Endothelial cell of umbilical vein (primary cell): ENCODE measurements at regions not wholly inside any gene's neighbourhood (a gene's known extent, or its start where the extent isn't known, plus 50 kb on each side); places are given as distances from the start of the nearest gene placed in this dataset.
A peak's percentile ranks its signal among the peaks of the same experiment; 100 is the strongest.

ENCODE experiments used
- BruUV-seq: library from RNA; stranded (reverse); fragments of 400-500 nt; replicated peaks from 2 replicates; lab custom pipeline; 2021; lab: Mats Ljungman, UMichigan
- CTCF ChIA-PET: fragments of 300-600, 350-600 bp; sonication (Branson Sonifier 250); formaldehyde crosslinking; loops from one replicate; lab custom pipeline; 2021; ENCODE audit warnings: antibody characterized with exemption, inconsistent platforms; lab: Charles Lee
- POLR2A ChIA-PET: fragments of 300-600, 350-600 bp; sonication (Branson Sonifier 250); formaldehyde crosslinking; loops from one replicate; lab custom pipeline; 2021; ENCODE audit warnings: antibody characterized with exemption, inconsistent platforms; lab: Charles Lee
- DNase-seq: peaks from one replicate; pipeline ENCODE4 v3.0.0-alpha.2; 2011; ENCODE audit warnings: low read depth, low spot score
- FAIRE-seq: peaks from 2 replicates; lab custom pipeline; 2011; peaks lifted over from hg19 to GRCh38; lab: Jason Lieb, UNC
- H2AFZ ChIP-seq: 2 replicates; pipeline ENCODE4 v1.6.0; 2012; ENCODE audit warnings: low read depth, low read length, control low read depth, inconsistent platforms
- H3K27ac ChIP-seq: 2 replicates; pipeline ENCODE4 v1.5.1; 2011; ENCODE audit warnings: low read depth, mild to moderate bottlenecking, control low read depth, low read length, moderate library complexity; ENCODE audit not compliant: insufficient read depth
- H3K27me3 ChIP-seq, 2 experiments: 2 replicates each; pipeline versions ENCODE4 v1.6.0 to v1.6.1; 2011; ENCODE audit warnings: low read length in 2 of 2, mixed read lengths in 1 of 2; ENCODE audit not compliant: control insufficient read depth in 2 of 2, insufficient read depth in 2 of 2
- H3K36me3 ChIP-seq, 2 experiments: 2 replicates in 1 of 2; 3 replicates in 1 of 2; pipeline ENCODE4 v1.5.1; 2011; ENCODE audit warnings: low read length in 2 of 2, mild to moderate bottlenecking in 1 of 2, moderate library complexity in 1 of 2; ENCODE audit not compliant: control insufficient read depth in 2 of 2, insufficient read depth in 2 of 2; ENCODE audit errors: extremely low read depth in 1 of 2
- H3K4me1 ChIP-seq: 3 replicates; pipeline ENCODE4 v1.5.1; 2011; ENCODE audit warnings: mild to moderate bottlenecking, low read length; ENCODE audit not compliant: control insufficient read depth, insufficient read depth; ENCODE audit errors: extremely low read depth
- H3K4me2 ChIP-seq: 2 replicates; pipeline ENCODE4 v1.6.1; 2011; ENCODE audit warnings: low read length, control low read depth, mixed read lengths; ENCODE audit not compliant: insufficient read depth
- H3K4me3 ChIP-seq, 3 experiments: fragments of 200-600 bp in 1 of 3; sonication (generic), shearing (Covaris generic) in 1 of 3; replicated peaks in 1 of 3; 2 replicates each; pipeline ENCODE4 v1.5.1; 2011 to 2016; ENCODE audit warnings: control low read depth in 3 of 3, low read length in 3 of 3, mild to moderate bottlenecking in 2 of 3, inconsistent platforms in 1 of 3, low read depth in 1 of 3, moderate library complexity in 1 of 3; ENCODE audit not compliant: insufficient read depth in 1 of 3
- H3K79me2 ChIP-seq: 2 replicates; pipeline ENCODE4 v1.6.0; 2012; ENCODE audit warnings: low read length, inconsistent platforms; ENCODE audit not compliant: control insufficient read depth, insufficient read depth
- H3K9ac ChIP-seq: replicated peaks from 2 replicates; pipeline ENCODE3; 2011; ENCODE audit warnings: low read length, control low read depth; ENCODE audit not compliant: insufficient read depth; ENCODE audit errors: extremely low read depth
- H3K9me1 ChIP-seq: replicated peaks from 3 replicates; pipeline ENCODE4 v1.6.0; 2011; ENCODE audit warnings: mild to moderate bottlenecking, low read length; ENCODE audit not compliant: control insufficient read depth, insufficient read depth; ENCODE audit errors: extremely low read depth
- H3K9me3 ChIP-seq: replicated peaks from 2 replicates; pipeline ENCODE4 v1.5.1; 2012; ENCODE audit warnings: low read length, inconsistent platforms; ENCODE audit not compliant: control insufficient read depth, insufficient read depth
- H4K20me1 ChIP-seq: replicated peaks from 2 replicates; pipeline ENCODE3; 2011; ENCODE audit warnings: mild to moderate bottlenecking, low read length; ENCODE audit not compliant: control insufficient read depth, insufficient read depth; ENCODE audit errors: extremely low read depth
- EZH2 ChIP-seq: IDR thresholded peaks from 2 replicates; pipeline ENCODE4 v1.6.1; 2012; ENCODE audit warnings: borderline replicate concordance, low read depth, mild to moderate bottlenecking, moderate library complexity, low read length, inconsistent platforms; ENCODE audit not compliant: severe bottlenecking
- FOS ChIP-seq: IDR thresholded peaks from 2 replicates; pipeline ENCODE4 v1.6.1; 2011; ENCODE audit warnings: mild to moderate bottlenecking, low read length, moderate library complexity, borderline replicate concordance; ENCODE audit not compliant: insufficient read depth
- JUN ChIP-seq: IDR thresholded peaks from 2 replicates; pipeline ENCODE4 v1.6.1; 2011; ENCODE audit warnings: borderline replicate concordance, low read depth; ENCODE audit not compliant: insufficient read length, insufficient read depth
- dilution Hi-C: fragments of 300-500 bp; cut with MboI; formaldehyde crosslinking; loops from one replicate; pipeline ENCODE4 v1.15.0; 2019; ENCODE audit warnings: low sequenced_read_pairs; ENCODE audit not compliant: extremely low pct_ligation_motif_present
- intact Hi-C: fragments of 100-400 bp; cut with micrococcal nuclease; formaldehyde crosslinking; loops from one replicate; pipeline ENCODE4 v1.10.0; 2022
- TF ChIP-seq, protein P1 (sequence below), 2 donors: IDR thresholded peaks; 1 replicate in 1 of 2; 2 replicates in 1 of 2; pipeline ENCODE4 v1.5.1; 2011; ENCODE audit warnings: low read length in 2 of 2, mild to moderate bottlenecking in 2 of 2, moderate library complexity in 2 of 2, control low read depth in 1 of 2, inconsistent platforms in 1 of 2, low read depth in 1 of 2; ENCODE audit not compliant: insufficient read depth in 1 of 2; ENCODE audit errors: extremely low read depth in 1 of 2

- no peaks in the 10 kb centered on the region for H3K36me3 ChIP-seq
- FAIRE-seq (no peak), DNase-seq (no peak)
- no peaks in the 10 kb centered on the region for H3K4me1 ChIP-seq
- BruUV-seq = no TSS peak
- ChIA-PET POLR2A (no interaction called here), CTCF (no interaction called here)
- H3K4me2 ChIP-seq = no peak overlapping the region
- H3K4me3 ChIP-seq = no peak overlapping the region
- H4K20me1 ChIP-seq = no peaks in the 10 kb centered on the region
- no peaks in the 10 kb centered on the region for H3K79me2 ChIP-seq
- intact Hi-C loops = no loop called here
- dilution Hi-C loops = no loop called here
- no peaks in the 10 kb centered on the region for H3K9me1 ChIP-seq
- TF ChIP-seq, protein P1, sequence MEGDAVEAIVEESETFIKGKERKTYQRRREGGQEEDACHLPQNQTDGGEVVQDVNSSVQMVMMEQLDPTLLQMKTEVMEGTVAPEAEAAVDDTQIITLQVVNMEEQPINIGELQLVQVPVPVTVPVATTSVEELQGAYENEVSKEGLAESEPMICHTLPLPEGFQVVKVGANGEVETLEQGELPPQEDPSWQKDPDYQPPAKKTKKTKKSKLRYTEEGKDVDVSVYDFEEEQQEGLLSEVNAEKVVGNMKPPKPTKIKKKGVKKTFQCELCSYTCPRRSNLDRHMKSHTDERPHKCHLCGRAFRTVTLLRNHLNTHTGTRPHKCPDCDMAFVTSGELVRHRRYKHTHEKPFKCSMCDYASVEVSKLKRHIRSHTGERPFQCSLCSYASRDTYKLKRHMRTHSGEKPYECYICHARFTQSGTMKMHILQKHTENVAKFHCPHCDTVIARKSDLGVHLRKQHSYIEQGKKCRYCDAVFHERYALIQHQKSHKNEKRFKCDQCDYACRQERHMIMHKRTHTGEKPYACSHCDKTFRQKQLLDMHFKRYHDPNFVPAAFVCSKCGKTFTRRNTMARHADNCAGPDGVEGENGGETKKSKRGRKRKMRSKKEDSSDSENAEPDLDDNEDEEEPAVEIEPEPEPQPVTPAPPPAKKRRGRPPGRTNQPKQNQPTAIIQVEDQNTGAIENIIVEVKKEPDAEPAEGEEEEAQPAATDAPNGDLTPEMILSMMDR (IDR thresholded peaks at IDR 0.05; ENCODE audit: extremely low read depth in 1 of 2, insufficient read depth in 1 of 2, low read depth in 1 of 2, low read length in 2 of 2) = no peak
- TF ChIP-seq JUN = no peak
- no peaks in the 10 kb centered on the region for H3K27me3 ChIP-seq
- H3K9ac ChIP-seq = no peak overlapping the region
- H3K27ac ChIP-seq = no peak overlapping the region
- no peaks in the 10 kb centered on the region for H3K9me3 ChIP-seq
- H2AFZ ChIP-seq = no peak overlapping the region
Measured at GRCh38 chr2:226121046-226121738, 678.4 kb downstream of the IRS1 start.

DNA sequence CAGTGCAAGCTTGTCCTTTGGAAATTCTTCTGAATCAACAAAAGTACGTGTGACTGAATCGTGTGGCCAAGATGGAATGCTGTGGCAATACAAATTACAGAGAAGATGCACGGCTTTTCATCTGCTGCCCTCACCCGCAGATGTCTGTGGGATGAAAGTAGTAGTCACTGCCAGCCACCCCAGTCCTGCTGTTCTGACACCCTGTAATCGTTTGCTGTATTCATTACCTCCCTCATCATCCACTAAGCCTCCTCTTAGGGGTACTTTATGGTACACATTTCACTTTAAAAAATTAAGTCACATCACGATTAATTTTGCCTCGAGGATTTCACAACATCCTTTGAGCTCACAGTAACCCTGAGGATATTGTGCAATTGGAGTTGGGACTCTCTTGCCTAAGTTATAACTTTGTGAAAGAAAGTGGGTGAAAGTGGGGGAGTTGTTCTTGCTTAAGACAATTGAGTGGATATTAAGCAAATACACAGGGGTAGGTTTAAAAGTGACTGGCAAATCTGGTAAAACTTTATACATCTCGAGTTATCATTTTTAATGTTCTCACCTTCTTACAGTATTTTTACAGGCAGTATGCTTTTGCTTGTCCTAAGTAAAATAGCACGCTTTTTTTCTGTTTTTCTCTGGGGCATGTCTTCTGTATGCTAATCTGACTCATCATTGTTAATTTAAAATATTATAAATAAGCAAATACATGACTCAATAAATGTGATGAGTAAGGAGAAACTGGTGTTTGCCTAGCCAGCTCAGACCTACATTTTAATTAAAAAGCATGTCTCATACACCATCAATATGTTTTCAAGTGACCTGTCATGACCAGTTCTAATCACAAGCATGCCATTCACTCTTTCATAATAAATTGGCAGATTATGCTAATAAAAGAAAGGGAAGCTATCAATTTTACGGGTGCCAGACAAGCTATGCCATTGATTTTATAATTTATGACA, 680.9 kb downstream of the IRS1 start:
- Histone ChIP-seq H3K27me3 (no peaks in the 10 kb centered on the region), H3K9ac (no peak overlapping the region), H4K20me1 (no peaks in the 10 kb centered on the region), H3K4me1 (peaks cover 5% of the 10 kb centered on the region), H2AFZ (no peak overlapping the region), H3K27ac (no peak overlapping the region), H3K9me3 (no peaks in the 10 kb centered on the region), H3K79me2 (no peaks in the 10 kb centered on the region), H3K4me2 (no peak overlapping the region), H3K36me3 (no peaks in the 10 kb centered on the region), H3K9me1 (no peaks in the 10 kb centered on the region), H3K4me3 (no peak overlapping the region)
- ChIA-PET CTCF (interaction anchor here (1.1 to 1.6 kb wide), 2 partner anchors 230 to 684 kb away, joined by 3 to 4 read pairs; no protein-coding TSS in a partner anchor), POLR2A (no interaction called here)
- intact Hi-C loops (loop anchor here (5.0 kb wide), 1 partner anchor 534 kb away; no protein-coding TSS in a partner anchor), dilution Hi-C loops (no loop called here)
- BruUV-seq = no TSS peak
- no peak for FAIRE-seq
- no peak for DNase-seq
- TF ChIP-seq FOS = peak; percentile 36
- TF ChIP-seq EZH2 = no peak
- TF ChIP-seq JUN = no peak
